ENCODE measurements at regions not wholly inside any gene's neighbourhood (a gene's known extent, or its start where the extent isn't known, plus 50 kb on each side); places are given as distances from the start of the nearest gene placed in this dataset.
"Not testable (repeated sequence)": the region's sequence is repeated elsewhere in the genome, so short reads cannot be mapped to it uniquely, and the experiment has no call there.

DNA sequence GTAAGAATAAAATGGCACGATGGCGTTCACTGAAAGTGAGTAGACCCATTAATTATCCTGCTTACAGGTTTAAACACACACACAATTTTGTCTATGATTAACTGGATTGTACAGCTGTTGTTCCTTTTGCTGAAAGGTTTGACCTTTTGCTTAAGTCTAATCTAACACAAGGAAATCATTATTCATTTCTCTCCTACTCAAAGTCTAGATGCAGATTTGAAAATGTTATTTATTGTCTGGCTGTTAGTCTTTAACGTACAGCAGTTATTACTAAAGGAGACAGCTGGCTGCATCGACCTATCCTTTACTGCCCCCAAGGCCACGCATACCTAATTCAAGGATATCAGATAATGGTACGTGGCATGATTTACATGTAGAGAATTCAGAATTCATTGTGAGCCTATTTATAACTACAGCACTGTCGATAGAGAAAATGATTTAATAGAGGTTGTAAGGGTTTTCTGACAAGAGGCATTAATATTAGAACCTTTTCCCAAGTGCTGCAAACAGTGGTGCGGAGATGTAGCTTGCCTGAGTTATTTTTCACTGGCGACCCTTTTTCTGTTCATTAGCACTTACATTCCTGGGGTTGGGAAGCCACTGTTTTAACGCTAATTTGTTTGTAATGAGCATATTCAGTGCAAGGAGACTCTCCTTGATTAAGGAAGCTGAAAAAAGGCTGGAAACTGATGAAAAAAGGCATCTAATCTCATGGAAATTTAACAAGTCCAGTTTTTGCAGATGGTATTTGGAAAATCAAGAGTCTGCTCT is 368.4 kb upstream of the GRAMD2B start:
- no peak for DNase-seq (ENCODE audit: low spot score)

GRCh38 chr5:126055348-126055729 is 367.9 kb upstream of the GRAMD2B start:
- no peak for DNase-seq (ENCODE audit: low spot score)

- no peak for DNase-seq (ENCODE audit: low spot score)
Observed at GRCh38 chr5:126056352-126056751, 366.9 kb upstream of the GRAMD2B start.

- DNase-seq (ENCODE audit: low spot score), result no peak
Observed at GRCh38 chr5:126056851-126057622, 366.2 kb upstream of the GRAMD2B start.

DNA sequence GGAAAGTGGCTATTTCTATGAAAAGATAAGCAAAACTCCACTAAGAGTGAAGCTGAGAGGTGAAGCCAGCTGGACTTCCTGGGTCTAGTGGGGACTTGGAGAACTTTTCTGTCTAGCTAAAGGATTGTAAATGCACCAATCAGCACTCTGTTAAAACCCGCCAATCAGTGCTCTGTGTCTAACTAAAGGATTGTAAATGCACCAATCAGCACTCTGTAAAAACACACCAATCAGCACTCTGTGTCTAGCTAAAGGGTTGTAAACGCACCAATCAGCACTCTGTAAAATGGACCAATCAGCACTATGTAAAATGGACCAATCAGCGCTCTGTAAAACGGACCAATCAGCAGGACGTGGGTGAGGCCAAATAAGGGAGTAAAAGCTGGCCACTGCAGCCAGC is 364.8 kb upstream of the GRAMD2B start:
- not testable (repeated sequence) for DNase-seq (ENCODE audit: low spot score)

DNA sequence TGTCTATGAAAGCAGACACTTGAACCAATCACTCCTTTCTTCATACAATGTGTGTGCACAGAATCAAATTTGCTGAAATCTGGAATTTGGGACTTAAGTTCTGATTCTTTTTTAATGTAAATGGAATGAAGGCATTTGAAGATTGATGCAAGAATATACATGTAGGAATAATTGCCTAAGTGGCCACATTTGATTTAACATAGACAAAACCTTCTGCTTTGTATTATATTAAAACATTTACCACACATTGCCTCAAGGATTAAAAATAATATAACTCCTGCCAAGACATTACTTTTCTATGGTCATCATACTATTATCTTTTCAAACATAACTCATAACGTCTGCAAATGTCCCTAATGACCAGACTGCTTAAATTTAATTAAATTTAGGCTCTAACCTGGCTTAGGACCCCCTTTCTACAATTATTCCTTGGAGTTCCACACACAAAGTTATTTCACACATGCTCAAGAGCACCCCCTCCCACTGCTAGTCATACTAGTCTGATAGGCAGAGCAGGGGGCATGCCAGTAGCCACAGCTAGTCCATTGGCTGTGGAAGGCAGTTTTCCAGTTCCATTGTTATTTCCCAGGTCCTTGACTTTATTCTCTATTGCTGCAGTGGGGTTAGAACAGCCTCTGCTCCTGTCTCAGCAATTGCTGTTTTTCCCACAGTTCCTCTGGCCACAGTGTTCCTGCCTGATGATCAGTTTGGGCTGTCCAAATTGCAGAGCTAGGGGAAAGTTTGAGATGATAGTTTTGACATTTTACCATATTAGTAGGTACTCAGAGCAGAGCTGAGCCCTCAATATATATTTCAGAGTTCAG is 360.6 kb upstream of the GRAMD2B start:
- DNase-seq (ENCODE audit: low spot score), result no peak

DNA sequence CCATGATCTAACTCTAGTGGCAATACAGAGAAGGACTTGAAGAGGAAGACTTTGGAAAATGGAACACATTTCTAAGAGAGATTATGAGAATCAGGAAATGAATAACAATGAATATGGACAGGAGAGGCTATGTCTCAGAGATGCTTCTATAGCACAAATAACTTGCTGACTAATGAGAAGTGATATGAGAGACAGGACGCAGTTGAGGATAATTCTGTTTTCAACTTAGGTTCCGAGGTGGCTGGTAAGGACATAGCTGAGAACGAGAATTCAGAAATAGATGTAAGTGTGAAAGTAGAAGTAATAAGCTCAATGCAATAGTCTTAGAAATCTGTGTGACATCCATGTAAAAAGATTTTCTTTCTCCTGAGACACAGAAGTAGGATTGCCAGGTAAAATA is 358.1 kb upstream of the GRAMD2B start:
- no peak for DNase-seq (ENCODE audit: low spot score)

GRCh38 chr5:126066836-126067235 is 356.4 kb upstream of the GRAMD2B start:
- DNase-seq (ENCODE audit: low spot score), result no peak

GRCh38 chr5:126067404-126067803 is 355.8 kb upstream of the GRAMD2B start:
- DNase-seq (ENCODE audit: low spot score), result no peak

DNA sequence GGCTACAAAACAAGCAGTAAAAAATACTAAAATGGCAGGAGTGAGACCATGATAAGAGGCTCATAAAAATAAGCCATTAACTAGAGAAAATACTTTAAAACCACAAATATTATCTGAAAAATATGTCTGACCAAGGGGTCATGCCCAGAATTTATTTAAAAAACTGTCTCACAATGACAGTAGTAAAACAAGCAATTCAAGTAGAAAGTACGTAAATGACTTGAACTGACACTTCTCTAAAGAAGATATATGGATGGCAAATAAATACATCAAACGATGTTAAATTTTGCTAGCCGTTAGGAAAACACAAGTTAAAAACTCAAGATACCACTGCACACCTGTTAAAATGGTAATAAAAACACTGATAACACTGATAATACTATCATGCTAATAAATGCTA is 353.9 kb upstream of the GRAMD2B start:
- DNase-seq (ENCODE audit: low spot score), result no peak

GRCh38 chr5:126070481-126070880 is 352.7 kb upstream of the GRAMD2B start:
- no peak for DNase-seq (ENCODE audit: low spot score)

DNA sequence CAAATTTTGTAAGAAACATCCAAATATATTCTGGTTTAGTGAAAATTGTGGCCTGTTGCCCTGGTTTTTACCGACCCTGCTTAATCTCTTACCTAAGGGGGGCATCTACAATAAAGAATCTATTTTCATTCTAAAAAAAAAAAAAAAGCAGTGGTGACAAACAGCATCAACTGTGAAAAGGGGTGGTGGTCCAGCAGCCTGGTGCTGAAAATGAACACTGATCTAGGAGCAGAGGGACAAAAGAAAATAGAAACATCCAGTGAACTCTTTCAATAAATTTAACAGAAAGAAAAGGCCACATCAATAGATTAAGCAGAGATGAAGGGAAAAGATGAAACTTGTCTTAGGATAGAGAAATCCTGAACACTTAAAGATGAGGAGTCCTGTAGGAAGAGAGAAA is 348.7 kb upstream of the GRAMD2B start:
- DNase-seq (ENCODE audit: low spot score), result no peak

DNA sequence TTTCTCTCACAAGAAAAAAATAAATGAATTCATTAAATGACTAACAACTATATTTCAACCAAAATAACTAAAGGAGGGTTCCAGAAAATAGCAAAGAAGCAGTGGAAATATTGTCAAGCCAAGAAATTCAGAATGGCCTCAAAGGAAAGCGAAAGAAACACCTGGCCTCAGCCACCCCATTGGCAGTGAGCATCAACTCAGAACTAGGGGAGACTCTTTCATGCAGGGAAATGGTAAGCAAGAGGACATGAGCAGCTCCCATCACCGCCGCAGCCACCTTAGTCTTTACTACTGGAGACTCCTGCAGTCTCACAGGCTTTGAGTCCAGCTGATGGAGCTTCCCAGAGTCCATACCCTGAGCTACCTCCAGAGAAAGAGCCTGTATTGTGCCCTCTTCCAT is 343.9 kb upstream of the GRAMD2B start:
- DNase-seq (ENCODE audit: low spot score), result no peak

DNA sequence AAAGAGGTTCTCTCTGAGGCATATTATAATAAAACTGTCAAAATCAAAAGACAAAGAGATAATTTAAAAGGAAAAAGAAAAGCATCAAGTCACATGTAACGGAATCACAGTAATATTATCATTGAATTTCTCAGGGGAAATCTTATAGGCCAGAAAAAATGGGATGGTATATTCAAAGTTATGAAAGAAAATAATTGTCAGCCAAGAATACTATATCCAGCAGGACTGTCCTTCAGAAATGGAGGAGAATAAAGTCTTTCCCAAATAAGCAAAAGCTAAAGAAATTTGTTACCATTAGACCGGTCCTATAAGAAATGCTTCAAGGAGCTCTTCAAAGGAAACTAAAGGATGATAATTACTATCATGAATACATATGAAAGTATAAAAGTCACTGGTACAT is 342.0 kb upstream of the GRAMD2B start:
- DNase-seq (ENCODE audit: low spot score), result no peak

DNA sequence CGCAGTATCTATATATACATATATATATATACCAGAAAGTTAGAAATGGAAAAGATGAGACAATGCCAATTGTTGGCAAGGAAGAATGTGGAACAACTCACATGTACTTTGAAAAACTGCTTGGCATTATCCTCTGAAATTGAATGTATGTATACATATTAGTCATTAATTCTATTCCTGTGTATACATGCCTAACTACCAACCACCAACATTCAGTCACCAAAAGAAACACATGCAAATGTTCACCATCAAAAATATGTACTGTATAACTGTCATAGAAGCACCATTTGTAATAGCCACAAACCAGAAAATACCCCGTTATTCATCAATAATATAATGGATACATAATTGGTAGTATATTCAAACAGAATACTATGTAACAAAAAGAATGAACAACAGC is 330.2 kb upstream of the GRAMD2B start:
- DNase-seq (ENCODE audit: low spot score), result no peak

DNA sequence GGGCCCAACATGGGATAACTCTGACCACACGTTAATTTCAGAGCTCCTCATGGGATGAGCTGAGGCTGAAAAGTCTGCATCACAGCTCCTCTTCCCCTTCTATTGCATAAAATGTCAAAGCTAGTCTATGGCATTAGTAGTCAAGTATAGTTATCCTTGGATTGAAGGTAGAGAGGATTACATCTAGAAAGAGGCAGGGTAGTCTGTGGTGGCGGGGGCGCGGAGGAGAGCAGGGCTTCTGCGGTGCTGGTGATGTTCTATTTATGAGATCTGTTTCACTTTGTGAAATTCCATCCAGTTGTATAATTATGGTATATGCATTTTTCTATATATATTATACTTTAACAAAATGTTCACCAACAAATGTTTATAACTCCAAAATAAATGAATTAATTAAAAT is 329.5 kb upstream of the GRAMD2B start:
- no peak for DNase-seq (ENCODE audit: low spot score)

DNA sequence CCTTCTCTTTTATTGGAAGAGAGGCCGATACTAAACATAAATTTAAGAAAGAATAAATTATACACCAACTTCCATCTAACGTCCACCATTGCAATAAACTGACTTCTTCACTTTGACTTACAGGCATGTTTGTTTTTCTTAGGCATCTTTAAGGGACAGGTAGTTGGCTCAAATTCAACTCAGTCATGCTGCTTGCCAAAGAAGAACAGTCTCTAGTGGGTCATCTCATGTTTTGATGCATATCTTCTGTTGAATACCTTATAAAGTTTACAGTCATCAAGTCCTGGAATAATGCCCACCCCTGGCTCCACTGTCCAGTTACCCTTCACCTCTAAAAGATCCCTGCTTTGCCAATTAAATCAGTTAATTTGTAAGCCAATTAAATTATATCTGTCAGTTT is 328.2 kb upstream of the GRAMD2B start:
- no peak for DNase-seq (ENCODE audit: low spot score)

GRCh38 chr5:126096442-126097006 is 326.7 kb upstream of the GRAMD2B start:
- no peak for DNase-seq (ENCODE audit: low spot score)

GRCh38 chr5:126097876-126098275 is 325.3 kb upstream of the GRAMD2B start:
- DNase-seq (ENCODE audit: low spot score), result no peak

DNA sequence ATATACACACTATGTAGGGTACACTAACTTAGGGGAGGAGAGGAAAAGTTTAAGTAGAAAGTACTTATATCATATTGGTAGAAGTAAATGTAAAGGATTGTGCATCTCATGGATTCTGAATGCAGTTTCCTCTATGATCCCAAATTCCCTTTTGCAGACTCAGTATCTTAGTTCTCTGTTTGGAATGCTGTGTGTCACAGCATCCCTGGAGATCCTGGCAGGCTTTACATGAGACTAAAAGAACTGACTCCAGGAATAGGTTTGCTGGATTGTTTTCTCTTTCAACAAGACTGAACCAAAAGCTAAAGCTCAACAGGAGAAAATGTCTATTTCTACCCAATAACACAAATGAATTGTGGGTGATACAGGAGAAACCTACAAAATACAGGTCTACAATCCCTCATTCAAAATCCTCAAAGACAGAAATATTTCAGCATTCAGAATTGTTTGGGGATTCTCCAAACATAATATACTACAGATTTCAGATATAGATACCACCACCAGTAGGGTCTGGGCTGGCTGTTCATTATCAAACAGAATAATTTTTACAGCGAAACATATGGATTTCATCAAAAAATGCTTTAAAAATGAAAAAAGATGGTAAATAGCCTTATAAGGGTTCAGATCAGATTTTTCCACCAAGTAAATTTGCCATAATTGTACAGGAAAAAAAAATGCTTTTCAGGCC is 324.7 kb upstream of the GRAMD2B start:
- no peak for DNase-seq (ENCODE audit: low spot score)

DNA sequence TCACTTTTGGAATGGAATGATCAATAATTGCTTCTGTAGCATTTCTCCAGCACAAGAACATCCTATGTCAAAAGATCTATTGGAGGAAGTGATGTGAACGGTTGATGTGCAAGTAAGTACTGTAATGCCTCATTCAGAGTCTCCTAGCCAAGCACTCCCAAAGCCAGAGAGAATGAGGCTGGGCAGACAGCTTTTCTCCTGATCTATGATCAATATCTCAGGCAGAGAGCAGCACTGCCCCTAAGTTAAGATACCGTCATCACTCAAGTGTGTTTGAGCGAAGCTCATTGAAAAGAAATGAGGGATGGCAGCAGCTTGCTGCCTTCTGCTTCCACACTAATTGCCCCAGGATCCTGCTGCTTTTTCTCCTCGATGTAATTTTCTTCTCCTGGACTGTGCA is 324.1 kb upstream of the GRAMD2B start:
- no peak for DNase-seq (ENCODE audit: low spot score)

DNA sequence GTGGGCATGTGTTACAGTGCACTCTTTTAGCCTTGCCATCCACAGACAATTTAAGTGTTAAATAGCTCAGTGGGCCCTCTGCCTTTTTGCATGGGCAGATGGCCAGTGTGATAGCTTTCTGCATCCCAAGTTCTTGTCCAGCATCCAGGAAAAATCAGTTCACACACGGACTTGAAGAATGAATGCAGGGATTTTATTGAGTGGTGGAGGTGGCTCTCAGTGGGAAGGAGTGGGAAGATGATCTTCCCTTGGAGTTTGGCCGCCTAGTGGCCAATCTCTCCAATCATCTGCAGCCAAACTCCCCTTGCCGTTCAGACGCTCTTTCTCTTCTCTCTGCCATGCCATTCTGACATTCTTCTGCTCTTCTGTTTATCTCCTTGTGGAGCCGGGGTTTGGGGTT is 322.4 kb upstream of the GRAMD2B start:
- DNase-seq (ENCODE audit: low spot score), result no peak
